ENCODE measurements at regions not wholly inside any gene's neighbourhood (a gene's known extent, or its start where the extent isn't known, plus 50 kb on each side); places are given as distances from the start of the nearest gene placed in this dataset.
"Not testable (repeated sequence)": the region's sequence is repeated elsewhere in the genome, so short reads cannot be mapped to it uniquely, and the experiment has no call there.

DNA sequence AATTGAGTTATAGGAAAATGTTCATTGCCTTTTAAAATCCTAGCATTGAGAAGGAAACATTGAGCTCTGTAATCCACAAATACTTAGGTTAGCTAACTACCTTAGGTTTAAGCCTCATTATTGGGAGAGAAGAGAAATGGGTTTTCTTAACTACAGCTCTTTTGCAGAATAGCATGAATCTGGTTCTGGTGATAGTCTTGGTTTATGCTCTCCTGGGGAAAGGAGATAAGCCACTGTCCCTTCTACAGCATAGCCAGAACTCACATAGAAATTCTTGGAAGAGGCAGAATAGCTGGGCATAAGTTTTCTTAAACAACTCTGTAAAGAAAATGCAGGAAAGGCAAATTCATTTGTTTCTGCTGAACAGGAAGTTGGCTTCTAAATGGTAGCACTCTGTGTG, 378.6 kb upstream of the CHRM2 start:
- H3K27ac ChIP-seq = no peak overlapping the region
- no peak overlapping the region for H3K4me3 ChIP-seq
- no peak for TF ChIP-seq Cebpa-rat (IDR thresholded peaks at IDR 0.05)
- H3K9me3 ChIP-seq (replicated peaks in 1 of 11) = no peaks in the 10 kb centered on the region
- H3K27me3 ChIP-seq = no peaks in the 10 kb centered on the region
- H3K4me1 ChIP-seq = peaks cover 0 to 16% (median 0%) of the 10 kb centered on the region in 10 experiments; a peak in 7 of 20 replicates
- H3K9ac ChIP-seq = no peak overlapping the region
- peak overlapping the region in 3 of 11 experiments; percentile 28 to 42 (median 36); a peak in 4 of 22 replicates for H3K4me2 ChIP-seq
- H4K20me1 ChIP-seq = no peaks in the 10 kb centered on the region
- H3K36me3 ChIP-seq = no peaks in the 10 kb centered on the region

- H3K27ac ChIP-seq = no peak overlapping the region
- no peak overlapping the region for H3K9ac ChIP-seq
- TF ChIP-seq Cebpa-rat (IDR thresholded peaks at IDR 0.05) = no peak
- no peak overlapping the region for H3K4me3 ChIP-seq
- H4K20me1 ChIP-seq = no peaks in the 10 kb centered on the region
- H3K27me3 ChIP-seq = no peaks in the 10 kb centered on the region
- no peaks in the 10 kb centered on the region for H3K36me3 ChIP-seq
- H3K9me3 ChIP-seq (replicated peaks in 1 of 11) = peaks cover 0 to 9% (median 0%) of the 10 kb centered on the region in 11 experiments; a peak in 1 of 22 replicates
- no peaks in the 10 kb centered on the region for H3K4me1 ChIP-seq
- H3K4me2 ChIP-seq = no peak overlapping the region
Measured at GRCh38 chr7:136480901-136481300, 387.6 kb upstream of the CHRM2 start.

DNA sequence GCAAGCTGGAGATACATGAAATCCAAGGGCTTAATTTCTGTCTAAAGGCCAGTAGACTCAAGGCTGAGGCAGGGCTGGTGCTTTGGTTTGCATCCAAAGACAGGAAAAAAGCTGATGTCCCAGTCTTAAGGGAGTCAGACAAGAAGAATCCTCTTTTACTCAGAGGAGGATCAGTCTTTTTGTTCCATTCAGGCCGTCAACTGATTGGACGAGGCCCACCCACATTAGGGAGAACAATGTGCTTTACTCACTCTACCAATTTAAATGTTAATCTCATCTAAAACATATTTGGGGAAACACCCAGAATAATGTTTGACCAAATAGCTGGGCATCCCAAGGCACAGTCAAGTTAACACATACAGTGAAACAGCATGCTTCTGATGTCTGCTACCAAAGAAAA, 388.5 kb upstream of the CHRM2 start:
- no peak for TF ChIP-seq Cebpa-rat (IDR thresholded peaks at IDR 0.05)
- no peak overlapping the region for H3K4me2 ChIP-seq

DNA sequence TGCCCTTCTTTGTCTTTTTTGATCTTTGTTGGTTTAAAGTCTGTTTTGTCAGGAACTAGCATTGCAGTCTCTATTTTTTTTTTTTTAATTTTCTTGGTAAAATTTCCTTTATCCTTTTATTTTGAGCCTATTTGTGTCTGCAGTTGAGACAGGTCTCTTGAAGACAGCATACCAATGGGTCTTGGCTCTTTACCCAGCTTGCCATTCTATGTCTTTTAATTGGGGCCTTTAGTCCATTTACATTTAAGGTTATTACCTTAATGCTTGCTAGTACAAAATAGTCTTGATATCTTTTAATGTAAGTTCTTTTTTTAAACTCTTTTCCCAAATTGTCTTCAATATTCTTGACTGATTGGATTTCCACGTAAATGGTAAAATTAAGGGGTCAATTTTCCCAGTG, 398.3 kb upstream of the CHRM2 start:
- H4K20me1 ChIP-seq = no peaks in the 10 kb centered on the region
- no peak overlapping the region for H3K27ac ChIP-seq
- no peaks in the 10 kb centered on the region for H3K27me3 ChIP-seq
- H3K4me3 ChIP-seq = no peak overlapping the region
- no peak overlapping the region for H3K4me2 ChIP-seq
- TF ChIP-seq Cebpa-rat (IDR thresholded peaks at IDR 0.05) = no peak
- H3K36me3 ChIP-seq = no peaks in the 10 kb centered on the region
- no peak overlapping the region for H3K9ac ChIP-seq
- peaks cover 31 to 56% (median 41%) of the 10 kb centered on the region in 11 experiments for H3K9me3 ChIP-seq (replicated peaks in 1 of 11)
- H3K4me1 ChIP-seq = no peaks in the 10 kb centered on the region

More for the DNA sequence above, 388.5 kb upstream of the CHRM2 start:
- Histone ChIP-seq H3K4me3 (no peak overlapping the region), H4K20me1 (no peaks in the 10 kb centered on the region), H3K9me3 (replicated peaks in 1 of 11) (peaks cover 0 to 9% (median 0%) of the 10 kb centered on the region in 11 experiments; a peak in 2 of 22 replicates), H3K4me1 (no peaks in the 10 kb centered on the region), H3K9ac (no peak overlapping the region), H3K27ac (no peak overlapping the region), H3K27me3 (no peaks in the 10 kb centered on the region), H3K36me3 (no peaks in the 10 kb centered on the region)

GRCh38 chr7:136452949-136453348, 415.5 kb upstream of the CHRM2 start:
- no peak for TF ChIP-seq Cebpa-rat (IDR thresholded peaks at IDR 0.05)
- H3K36me3 ChIP-seq = no peaks in the 10 kb centered on the region
- H3K9me3 ChIP-seq (replicated peaks in 1 of 11) = no peaks in the 10 kb centered on the region; a peak in 1 of 22 replicates
- no peak overlapping the region for H3K9ac ChIP-seq
- H4K20me1 ChIP-seq = no peaks in the 10 kb centered on the region
- no peaks in the 10 kb centered on the region for H3K4me1 ChIP-seq
- no peak overlapping the region for H3K4me3 ChIP-seq
- no peak overlapping the region for H3K4me2 ChIP-seq
- H3K27me3 ChIP-seq = no peaks in the 10 kb centered on the region
- H3K27ac ChIP-seq = no peak overlapping the region

GRCh38 chr7:136446751-136447150, 421.7 kb upstream of the CHRM2 start:
- no peaks in the 10 kb centered on the region for H4K20me1 ChIP-seq
- H3K9me3 ChIP-seq (replicated peaks in 1 of 11) = no peaks in the 10 kb centered on the region; a peak in 1 of 22 replicates
- H3K36me3 ChIP-seq = no peaks in the 10 kb centered on the region
- H3K4me1 ChIP-seq = no peaks in the 10 kb centered on the region
- H3K27ac ChIP-seq = no peak overlapping the region
- no peak for TF ChIP-seq Cebpa-rat (IDR thresholded peaks at IDR 0.05)
- H3K27me3 ChIP-seq = no peaks in the 10 kb centered on the region
- H3K4me3 ChIP-seq = no peak overlapping the region
- H3K4me2 ChIP-seq = no peak overlapping the region
- H3K9ac ChIP-seq = no peak overlapping the region

DNA sequence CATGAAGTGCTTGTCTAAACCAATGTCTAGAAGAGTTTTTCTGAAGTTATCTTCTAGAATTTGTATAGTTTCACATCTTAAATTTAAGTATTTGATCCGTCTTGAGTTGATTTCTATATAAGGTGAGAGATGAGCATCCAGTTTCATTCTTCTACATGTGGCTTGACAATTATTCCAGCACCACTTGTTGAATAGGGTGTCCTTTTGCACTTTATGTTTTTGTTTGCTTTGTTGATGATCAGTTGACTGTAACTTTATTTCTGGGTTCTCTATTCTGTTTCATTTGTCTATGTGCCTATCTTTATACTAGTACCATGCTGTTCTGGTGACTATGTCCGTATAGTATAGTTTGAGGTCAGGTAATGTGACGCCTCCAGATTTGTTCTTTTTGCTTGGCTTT, 426.6 kb upstream of the CHRM2 start:
- no peak overlapping the region for H3K4me3 ChIP-seq
- H3K9me3 ChIP-seq (replicated peaks in 1 of 11) = no peaks in the 10 kb centered on the region
- no peaks in the 10 kb centered on the region for H4K20me1 ChIP-seq
- H3K4me2 ChIP-seq = no peak overlapping the region
- no peak for TF ChIP-seq Cebpa-rat (IDR thresholded peaks at IDR 0.05)
- H3K27ac ChIP-seq = no peak overlapping the region
- H3K36me3 ChIP-seq = no peaks in the 10 kb centered on the region
- no peaks in the 10 kb centered on the region for H3K27me3 ChIP-seq
- no peak overlapping the region for H3K9ac ChIP-seq
- no peaks in the 10 kb centered on the region for H3K4me1 ChIP-seq

DNA sequence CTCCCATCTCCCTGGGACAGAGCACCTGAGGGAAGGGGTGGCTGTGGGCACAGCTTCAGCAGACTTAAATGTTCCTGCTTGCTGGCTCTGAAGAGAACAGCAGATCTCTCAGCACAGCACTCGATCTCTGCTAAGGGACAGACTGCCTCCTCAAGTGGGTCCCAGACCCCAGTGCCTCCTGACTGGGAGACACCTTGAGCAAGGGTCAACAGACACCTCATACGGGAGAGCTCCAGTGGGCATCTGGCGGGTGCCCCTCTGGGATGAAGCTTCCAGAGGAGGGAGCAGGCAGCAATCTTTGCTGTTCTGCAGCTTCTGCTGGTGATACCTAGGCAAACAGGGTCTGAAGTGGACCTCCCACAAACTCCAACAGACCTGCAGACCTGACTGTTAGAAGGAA, 436.7 kb upstream of the CHRM2 start:
- H3K4me2 ChIP-seq; H3K27ac ChIP-seq; H3K9me3 ChIP-seq (replicated peaks in 1 of 11); H4K20me1 ChIP-seq; H3K36me3 ChIP-seq; H3K27me3 ChIP-seq; H3K9ac ChIP-seq; H3K4me1 ChIP-seq; H3K4me3 ChIP-seq: not testable (repeated sequence)

DNA sequence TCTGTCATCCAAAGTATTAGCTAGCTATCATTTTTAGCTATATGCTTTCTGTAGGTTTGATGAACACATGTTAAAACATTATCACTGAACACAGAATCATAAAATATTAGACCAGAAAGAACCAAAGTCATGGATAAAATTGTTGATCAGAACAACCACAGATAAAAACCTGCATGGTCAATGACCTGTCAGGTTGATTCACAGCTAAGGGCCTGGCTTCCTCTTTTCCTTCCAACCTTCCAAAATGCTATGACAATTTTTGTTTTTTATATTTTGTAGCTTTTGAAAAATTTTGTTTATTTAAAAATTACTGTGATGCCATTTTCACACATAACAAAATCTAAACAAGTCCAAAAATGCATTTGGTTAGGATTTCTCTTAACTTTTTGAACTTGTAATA, 444.4 kb upstream of the CHRM2 start:
- H3K4me3 ChIP-seq = no peak overlapping the region
- no peak overlapping the region for H3K9ac ChIP-seq
- no peaks in the 10 kb centered on the region for H3K4me1 ChIP-seq
- TF ChIP-seq Cebpa-rat (IDR thresholded peaks at IDR 0.05) = no peak
- H3K9me3 ChIP-seq (replicated peaks in 1 of 11) = no peaks in the 10 kb centered on the region
- no peak overlapping the region for H3K4me2 ChIP-seq
- no peak overlapping the region for H3K27ac ChIP-seq
- H3K36me3 ChIP-seq = no peaks in the 10 kb centered on the region
- no peaks in the 10 kb centered on the region for H3K27me3 ChIP-seq
- H4K20me1 ChIP-seq = no peaks in the 10 kb centered on the region

DNA sequence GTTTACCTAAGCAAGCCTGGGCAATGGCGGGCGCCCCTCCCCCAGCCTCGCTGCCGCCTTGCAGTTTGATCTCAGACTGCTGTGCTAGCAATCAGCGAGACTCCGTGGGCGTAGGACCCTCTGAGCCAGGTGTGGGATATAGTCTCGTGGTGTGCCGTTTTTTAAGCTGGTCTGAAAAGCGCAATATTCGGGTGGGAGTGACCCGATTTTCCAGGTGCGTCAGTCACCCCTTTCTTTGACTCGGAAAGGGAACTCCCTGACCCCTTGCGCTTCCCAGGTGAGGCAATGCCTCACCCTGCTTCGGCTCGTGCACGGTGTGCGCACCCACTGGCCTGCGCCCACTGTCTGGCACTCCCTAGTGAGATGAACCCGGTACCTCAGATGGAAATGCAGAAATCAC, 442.6 kb upstream of the MTPN start:
- H3K9ac ChIP-seq, H3K4me1 ChIP-seq, H3K27ac ChIP-seq: not testable (repeated sequence)

GRCh38 chr7:136412952-136413351, 435.8 kb upstream of the MTPN start:
- TF ChIP-seq Cebpa-rat (IDR thresholded peaks at IDR 0.05) = no peak
- Histone ChIP-seq H3K27ac (no peak overlapping the region), H3K27me3 (no peaks in the 10 kb centered on the region), H3K4me1 (no peaks in the 10 kb centered on the region), H4K20me1 (no peaks in the 10 kb centered on the region), H3K9me3 (replicated peaks in 1 of 11) (no peaks in the 10 kb centered on the region), H3K4me2 (no peak overlapping the region), H3K36me3 (no peaks in the 10 kb centered on the region), H3K9ac (no peak overlapping the region), H3K4me3 (no peak overlapping the region)

More for the DNA sequence above, 442.6 kb upstream of the MTPN start:
- H3K36me3 ChIP-seq; H4K20me1 ChIP-seq; H3K9me3 ChIP-seq (replicated peaks in 1 of 11); H3K27me3 ChIP-seq; H3K4me2 ChIP-seq; H3K4me3 ChIP-seq: not testable (repeated sequence)
